GM23338 (cell line): ENCODE measurements at regions not wholly inside any gene's neighbourhood (a gene's known extent, or its start where the extent isn't known, plus 50 kb on each side); places are given as distances from the start of the nearest gene placed in this dataset.

ENCODE experiments used
- CTCF ChIP-seq, 2 experiments: fragments of 200-600 bp in 1 of 2; sonication (generic) in 1 of 2; conservative IDR thresholded peaks; 2 replicates each; pipeline versions ENCODE4 v1.5.1 to v1.6.1; 2016 to 2017; ENCODE audit warnings: antibody characterized with exemption in 2 of 2, low read depth in 2 of 2, mild to moderate bottlenecking in 2 of 2, moderate library complexity in 1 of 2
- ETS1 ChIP-seq: IDR thresholded peaks from 2 replicates; pipeline ENCODE4 v1.6.1; 2016; ENCODE audit warnings: antibody characterized with exemption
- EZH2 ChIP-seq: fragments of 200-600 bp; sonication (generic); IDR thresholded peaks from one replicate; pipeline ENCODE4 v1.8.0; 2017; ENCODE audit warnings: antibody characterized with exemption, mild to moderate bottlenecking, low read depth; ENCODE audit not compliant: unreplicated experiment
- EZH2phosphoT487 ChIP-seq: fragments of 200-600 bp; sonication (generic); IDR thresholded peaks from one replicate; pipeline ENCODE4 v1.8.1; 2018; ENCODE audit warnings: antibody characterized with exemption; ENCODE audit not compliant: unreplicated experiment
- POLR2AphosphoS5 ChIP-seq: IDR thresholded peaks from 2 replicates; pipeline ENCODE4 v1.6.1; 2016; ENCODE audit warnings: antibody characterized with exemption, low read depth
- REST ChIP-seq: IDR thresholded peaks from one replicate; pipeline ENCODE4 v1.6.1; 2018; ENCODE audit warnings: antibody characterized with exemption; ENCODE audit not compliant: unreplicated experiment

GRCh38 chrY:17202395-17202794, 677.6 kb downstream of the CDY2B start:
- TF ChIP-seq POLR2AphosphoS5 (no peak), EZH2 (no peak), CTCF (conservative IDR thresholded peaks at IDR 0.05; ENCODE audit: low read depth in 2 of 2) (no peak), EZH2phosphoT487 (no peak), ETS1 (no peak), REST (no peak)
